HCT116 (cell line): ENCODE measurements at regions not wholly inside any gene's neighbourhood (a gene's known extent, or its start where the extent isn't known, plus 50 kb on each side); places are given as distances from the start of the nearest gene placed in this dataset.

Source experiments
- ATAC-seq: fragments of 200-7000 bp; cut with Tn5 transposase; 2 replicates; pipeline ENCODE4 v1.9.1; 2020; ENCODE audit warnings: mild to moderate bottlenecking, moderate library complexity
- BruUV-seq: library from RNA; stranded (reverse); fragments of 400-500 nt; replicated peaks from 2 replicates; lab custom pipeline; 2021; lab: Mats Ljungman, UMichigan
- CTCF ChIA-PET: fragments of 300-600 bp; sonication (Branson Sonifier 250); formaldehyde crosslinking; loops from one replicate; lab custom pipeline; 2021; ENCODE audit warnings: antibody characterized with exemption; lab: Charles Lee
- POLR2A ChIA-PET: fragments of 300-600, 350-600 bp; sonication (Branson Sonifier 250); formaldehyde crosslinking; loops from one replicate; lab custom pipeline; 2021; ENCODE audit warnings: antibody characterized with exemption; lab: Charles Lee
- RAD21 ChIA-PET, 2 experiments: fragments of 300-600 bp; sonication (Branson Sonifier 250); formaldehyde crosslinking; loops; one replicate each; lab custom pipeline; 2023; ENCODE audit warnings: low total read pairs in 2 of 2; ENCODE audit not compliant: uncharacterized antibody in 2 of 2, unreplicated experiment in 2 of 2, low non-redundant PET in 1 of 2; lab: Charles Lee
- DNase-seq: peaks from one replicate; pipeline ENCODE4 v3.0.0-alpha.2; 2010; ENCODE audit warnings: low read depth, low spot score
- H2AFZ ChIP-seq: fragments of 200-600 bp; shearing (Covaris generic), sonication (generic); 2 replicates; pipeline ENCODE4 v1.6.1; 2017; ENCODE audit warnings: low read depth, mixed run types, mixed read lengths, antibody characterized with exemption, low read length; ENCODE audit not compliant: poor library complexity, severe bottlenecking
- H3K27ac ChIP-seq: 2 replicates; pipeline ENCODE4 v1.5.1; 2012; ENCODE audit warnings: low read depth, low read length
- H3K27me3 ChIP-seq: fragments of 200-600 bp; sonication (generic); 2 replicates; pipeline ENCODE4 v1.6.1; 2016; ENCODE audit warnings: mixed run types, low read length, mixed read lengths; ENCODE audit not compliant: insufficient read depth
- H3K36me3 ChIP-seq, 2 experiments: fragments of 200-500 bp in 1 of 2; fragments of 200-600 bp in 1 of 2; sonication (Bioruptor generic) in 1 of 2; sonication (generic) in 1 of 2; 2 replicates each; pipeline versions ENCODE4 v1.5.1 to v1.6.1; 2014 to 2016; ENCODE audit warnings: low read length in 2 of 2, inconsistent platforms in 1 of 2, mixed read lengths in 1 of 2, mixed run types in 1 of 2; ENCODE audit not compliant: insufficient read depth in 2 of 2, control insufficient read depth in 1 of 2
- H3K4me1 ChIP-seq, 2 experiments: fragments of 200-600 bp in 1 of 2; sonication (generic) in 1 of 2; 2 replicates each; pipeline versions ENCODE4 v1.5.1 to v1.6.1; 2012 to 2017; ENCODE audit warnings: low read length in 2 of 2, inconsistent platforms in 1 of 2, mild to moderate bottlenecking in 1 of 2, mixed read lengths in 1 of 2, mixed run types in 1 of 2, moderate library complexity in 1 of 2; ENCODE audit not compliant: insufficient read depth in 2 of 2, control insufficient read depth in 1 of 2
- H3K4me2 ChIP-seq: fragments of 200-600 bp; sonication (generic); 2 replicates; pipeline ENCODE4 v1.6.1; 2017; ENCODE audit warnings: mixed run types, low read length, mixed read lengths
- H3K4me3 ChIP-seq, 2 experiments: fragments of 200-600 bp in 1 of 2; sonication (generic) in 1 of 2; replicated peaks in 1 of 2; 2 replicates each; pipeline ENCODE4 v1.5.1; 2011 to 2016; ENCODE audit warnings: low read length in 2 of 2, control low read depth in 1 of 2, low read depth in 1 of 2, mild to moderate bottlenecking in 1 of 2, mixed read lengths in 1 of 2, mixed run types in 1 of 2
- H3K79me2 ChIP-seq: fragments of 200-600 bp; sonication (generic); 2 replicates; pipeline ENCODE4 v1.6.1; 2017; ENCODE audit warnings: mild to moderate bottlenecking, mixed run types, low read length, moderate library complexity, mixed read lengths; ENCODE audit not compliant: insufficient read depth
- H3K9ac ChIP-seq: fragments of 200-600 bp; sonication (generic); 2 replicates; pipeline ENCODE4 v1.6.1; 2016; ENCODE audit warnings: low read length, mixed read lengths
- H3K9me2 ChIP-seq: fragments of 200-600 bp; sonication (generic), shearing (Covaris generic); 2 replicates; pipeline ENCODE4 v1.6.1; 2017; ENCODE audit warnings: mixed run types, mild to moderate bottlenecking, moderate library complexity; ENCODE audit not compliant: insufficient read depth
- H3K9me3 ChIP-seq, 2 experiments: fragments of 200-500 bp in 1 of 2; fragments of 200-600 bp in 1 of 2; sonication (Bioruptor generic) in 1 of 2; sonication (generic) in 1 of 2; 2 replicates each; pipeline ENCODE4 v1.6.1; 2014 to 2017; ENCODE audit warnings: low read length in 2 of 2, mixed read lengths in 2 of 2, inconsistent platforms in 1 of 2, low read depth in 1 of 2, mild to moderate bottlenecking in 1 of 2, mixed run types in 1 of 2, moderate library complexity in 1 of 2; ENCODE audit not compliant: control insufficient read depth in 1 of 2, insufficient read depth in 1 of 2
- H4K20me1 ChIP-seq: fragments of 200-600 bp; sonication (generic), shearing (Covaris generic); 2 replicates; pipeline ENCODE4 v1.6.1; 2017; ENCODE audit warnings: mixed run types, mild to moderate bottlenecking, moderate library complexity; ENCODE audit not compliant: insufficient read depth
- CBX3 ChIP-seq: IDR thresholded peaks from 2 replicates; pipeline ENCODE4 v1.6.1; 2012; ENCODE audit warnings: low read depth
- EGR1 ChIP-seq: IDR thresholded peaks from 2 replicates; pipeline ENCODE4 v1.6.1; 2012; ENCODE audit warnings: low read depth
- EZH2 ChIP-seq: fragments of 200-600 bp; sonication (generic); IDR thresholded peaks from 2 replicates; pipeline ENCODE4 v1.6.1; 2017; ENCODE audit warnings: antibody characterized with exemption, mixed run types
- EZH2phosphoT487 ChIP-seq: fragments of 200-600 bp; IDR thresholded peaks from 2 replicates; pipeline ENCODE4 v1.6.1; 2018; ENCODE audit warnings: antibody characterized with exemption, borderline replicate concordance
- FOSL1 ChIP-seq: IDR thresholded peaks from 2 replicates; pipeline ENCODE4 v1.6.1; 2012; ENCODE audit warnings: low read depth
- JUND ChIP-seq: IDR thresholded peaks from 2 replicates; pipeline ENCODE4 v1.6.1; 2012
- RAD21 ChIP-seq: IDR thresholded peaks from 2 replicates; pipeline ENCODE4 v1.6.1; 2012; ENCODE audit warnings: low read depth, mild to moderate bottlenecking
- SIN3A ChIP-seq: IDR thresholded peaks from 2 replicates; pipeline ENCODE4 v1.6.1; 2012; ENCODE audit warnings: low read depth
- SRF ChIP-seq: IDR thresholded peaks from 2 replicates; pipeline ENCODE4 v1.6.1; 2012; ENCODE audit warnings: low read depth
- ZFX ChIP-seq: fragments of 450-650 bp; IDR thresholded peaks from 2 replicates; pipeline ENCODE4 v1.6.1; 2017
- intact Hi-C: fragments of 100-400 bp; cut with micrococcal nuclease; formaldehyde crosslinking; loops from 2 replicates; pipeline ENCODE4 v1.10.0; 2022
- TF ChIP-seq, protein P1 (sequence below): IDR thresholded peaks from 2 replicates; pipeline ENCODE4 v1.6.1; 2011; ENCODE audit warnings: mild to moderate bottlenecking, low read length, moderate library complexity; ENCODE audit not compliant: insufficient replicate concordance; ENCODE audit errors: extremely low read depth

DNA sequence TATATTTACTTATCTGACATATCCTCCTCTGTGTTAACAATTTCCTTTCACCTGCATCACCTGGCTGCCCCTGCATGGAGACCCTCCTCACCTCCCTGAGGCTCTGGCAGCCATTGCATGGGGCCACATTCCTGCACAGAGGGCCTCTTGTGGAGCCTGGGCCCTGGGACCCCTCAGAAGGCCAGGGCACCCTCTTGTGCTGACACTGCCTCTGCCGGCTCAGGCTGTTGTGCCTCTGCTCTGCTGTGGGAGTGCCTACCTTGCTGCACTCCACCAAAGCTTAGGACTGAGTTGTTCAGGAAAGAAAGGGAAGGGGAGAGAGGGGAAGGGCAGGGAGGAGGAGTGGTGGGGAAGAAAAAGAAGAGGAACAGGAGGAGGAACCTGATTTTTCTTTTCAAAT is 194.5 kb downstream of the ADAMTS15 start:
- TF ChIP-seq RAD21: no peak
- no peak for TF ChIP-seq SIN3A
- no peak for TF ChIP-seq ZFX
- TF ChIP-seq JUND: no peak
- Histone ChIP-seq H3K27me3 (0 out of 2 replicates have a peak, but pooled peaks cover 11% of the 10 kb centered on the region), H3K79me2 (no peaks in the 10 kb centered on the region), H3K9ac (no peak overlapping the region), H3K36me3 (no peaks in the 10 kb centered on the region), H3K9me2 (no peaks in the 10 kb centered on the region), H3K4me2 (no peak overlapping the region), H3K4me3 (no peak overlapping the region), H4K20me1 (no peaks in the 10 kb centered on the region), H3K4me1 (no peaks in the 10 kb centered on the region), H3K9me3 (no peaks in the 10 kb centered on the region), H3K27ac (no peak overlapping the region), H2AFZ (no peak overlapping the region)
- no peak for DNase-seq
- POLR2A ChIA-PET: no interaction called here
- CTCF ChIA-PET: no interaction called here
- BruUV-seq: no TSS peak
- no peak for ATAC-seq
- intact Hi-C loops: no loop called here
- RAD21 ChIA-PET: no interaction called here

- no peaks in the 10 kb centered on the region for H3K79me2 ChIP-seq
- POLR2A ChIA-PET: no interaction called here
- TF ChIP-seq EZH2phosphoT487 (no peak), EZH2 (no peak), SIN3A (no peak), FOSL1 (no peak), EGR1 (no peak), SRF (no peak), CBX3 (no peak)
- TF ChIP-seq, protein P1, sequence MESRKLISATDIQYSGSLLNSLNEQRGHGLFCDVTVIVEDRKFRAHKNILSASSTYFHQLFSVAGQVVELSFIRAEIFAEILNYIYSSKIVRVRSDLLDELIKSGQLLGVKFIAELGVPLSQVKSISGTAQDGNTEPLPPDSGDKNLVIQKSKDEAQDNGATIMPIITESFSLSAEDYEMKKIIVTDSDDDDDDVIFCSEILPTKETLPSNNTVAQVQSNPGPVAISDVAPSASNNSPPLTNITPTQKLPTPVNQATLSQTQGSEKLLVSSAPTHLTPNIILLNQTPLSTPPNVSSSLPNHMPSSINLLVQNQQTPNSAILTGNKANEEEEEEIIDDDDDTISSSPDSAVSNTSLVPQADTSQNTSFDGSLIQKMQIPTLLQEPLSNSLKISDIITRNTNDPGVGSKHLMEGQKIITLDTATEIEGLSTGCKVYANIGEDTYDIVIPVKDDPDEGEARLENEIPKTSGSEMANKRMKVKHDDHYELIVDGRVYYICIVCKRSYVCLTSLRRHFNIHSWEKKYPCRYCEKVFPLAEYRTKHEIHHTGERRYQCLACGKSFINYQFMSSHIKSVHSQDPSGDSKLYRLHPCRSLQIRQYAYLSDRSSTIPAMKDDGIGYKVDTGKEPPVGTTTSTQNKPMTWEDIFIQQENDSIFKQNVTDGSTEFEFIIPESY: no peak
- no peak overlapping the region for H3K27ac ChIP-seq
- no peaks in the 10 kb centered on the region for H3K9me2 ChIP-seq
- ATAC-seq: no peak
- DNase-seq: no peak
- H3K4me1 ChIP-seq: no peaks in the 10 kb centered on the region
- H3K36me3 ChIP-seq: no peaks in the 10 kb centered on the region
- RAD21 ChIA-PET: no interaction called here
- H3K4me2 ChIP-seq: no peak overlapping the region
- H2AFZ ChIP-seq: no peak overlapping the region
- intact Hi-C loops: no loop called here
- CTCF ChIA-PET: no interaction called here
- H3K9ac ChIP-seq: no peak overlapping the region
- no peak overlapping the region for H3K4me3 ChIP-seq
- no TSS peak for BruUV-seq
- no peaks in the 10 kb centered on the region for H3K9me3 ChIP-seq
- 0 out of 2 replicates have a peak, but pooled peaks cover 6% of the 10 kb centered on the region for H3K27me3 ChIP-seq
- H4K20me1 ChIP-seq: no peaks in the 10 kb centered on the region
Measured at GRCh38 chr11:130644187-130644586, 195.7 kb downstream of the ADAMTS15 start.
